ENCODE measurements at regions not wholly inside any gene's neighbourhood (a gene's known extent, or its start where the extent isn't known, plus 50 kb on each side); places are given as distances from the start of the nearest gene placed in this dataset.

GRCh38 chr1:102588536-102588935, 519.8 kb downstream of the COL11A1 start:
- Histone ChIP-seq H3K4me3 (ENCODE audit: low read length) (no peak overlapping the region), H3K9ac (ENCODE audit: low read length) (no peak overlapping the region), H3K36me3 (ENCODE audit: control insufficient read depth, low read depth, low read length) (no peaks in the 10 kb centered on the region), H3K9me3 (ENCODE audit: control insufficient read depth, low read depth, low read length) (no peaks in the 10 kb centered on the region), H3K27ac (ENCODE audit: low read length) (no peak overlapping the region), H3K4me1 (ENCODE audit: control insufficient read depth, low read depth, low read length) (no peaks in the 10 kb centered on the region), H3K27me3 (ENCODE audit: control insufficient read depth, insufficient read depth, low read length) (no peaks in the 10 kb centered on the region)

GRCh38 chr1:102586022-102586421, 522.3 kb downstream of the COL11A1 start:
- H3K36me3 ChIP-seq (ENCODE audit: control insufficient read depth, low read depth, low read length) = no peaks in the 10 kb centered on the region
- no peak overlapping the region for H3K9ac ChIP-seq (ENCODE audit: low read length)
- H3K4me3 ChIP-seq (ENCODE audit: low read length) = no peak overlapping the region
- H3K27ac ChIP-seq (ENCODE audit: low read length) = no peak overlapping the region
- H3K27me3 ChIP-seq (ENCODE audit: control insufficient read depth, insufficient read depth, low read length) = no peaks in the 10 kb centered on the region
- H3K4me1 ChIP-seq (ENCODE audit: control insufficient read depth, low read depth, low read length) = no peaks in the 10 kb centered on the region
- H3K9me3 ChIP-seq (ENCODE audit: control insufficient read depth, low read depth, low read length) = no peaks in the 10 kb centered on the region

GRCh38 chr1:102580806-102581205, 527.5 kb downstream of the COL11A1 start:
- no peak overlapping the region for H3K27ac ChIP-seq (ENCODE audit: low read length)
- no peak overlapping the region for H3K4me3 ChIP-seq (ENCODE audit: low read length)
- no peaks in the 10 kb centered on the region for H3K4me1 ChIP-seq (ENCODE audit: control insufficient read depth, low read depth, low read length)
- H3K9me3 ChIP-seq (ENCODE audit: control insufficient read depth, low read depth, low read length) = no peaks in the 10 kb centered on the region
- no peak overlapping the region for H3K9ac ChIP-seq (ENCODE audit: low read length)
- no peaks in the 10 kb centered on the region for H3K36me3 ChIP-seq (ENCODE audit: control insufficient read depth, low read depth, low read length)
- no peaks in the 10 kb centered on the region for H3K27me3 ChIP-seq (ENCODE audit: control insufficient read depth, insufficient read depth, low read length)

GRCh38 chr1:102578804-102579203, 529.5 kb downstream of the COL11A1 start:
- Histone ChIP-seq H3K27me3 (ENCODE audit: control insufficient read depth, insufficient read depth, low read length) (no peaks in the 10 kb centered on the region), H3K9me3 (ENCODE audit: control insufficient read depth, low read depth, low read length) (no peaks in the 10 kb centered on the region), H3K9ac (ENCODE audit: low read length) (no peak overlapping the region), H3K27ac (ENCODE audit: low read length) (no peak overlapping the region), H3K4me3 (ENCODE audit: low read length) (no peak overlapping the region), H3K4me1 (ENCODE audit: control insufficient read depth, low read depth, low read length) (no peaks in the 10 kb centered on the region), H3K36me3 (ENCODE audit: control insufficient read depth, low read depth, low read length) (no peaks in the 10 kb centered on the region)

GRCh38 chr1:102572637-102573036, 535.7 kb downstream of the COL11A1 start:
- H3K4me1 ChIP-seq (ENCODE audit: control insufficient read depth, low read depth, low read length) = no peaks in the 10 kb centered on the region
- H3K9me3 ChIP-seq (ENCODE audit: control insufficient read depth, low read depth, low read length) = no peaks in the 10 kb centered on the region
- no peaks in the 10 kb centered on the region for H3K27me3 ChIP-seq (ENCODE audit: control insufficient read depth, insufficient read depth, low read length)
- no peak overlapping the region for H3K4me3 ChIP-seq (ENCODE audit: low read length)
- H3K9ac ChIP-seq (ENCODE audit: low read length) = no peak overlapping the region
- no peaks in the 10 kb centered on the region for H3K36me3 ChIP-seq (ENCODE audit: control insufficient read depth, low read depth, low read length)
- H3K27ac ChIP-seq (ENCODE audit: low read length) = no peak overlapping the region

GRCh38 chr1:102566182-102566581, 542.1 kb downstream of the COL11A1 start:
- H3K9ac ChIP-seq (ENCODE audit: low read length) = no peak overlapping the region
- no peaks in the 10 kb centered on the region for H3K36me3 ChIP-seq (ENCODE audit: control insufficient read depth, low read depth, low read length)
- no peak overlapping the region for H3K4me3 ChIP-seq (ENCODE audit: low read length)
- no peaks in the 10 kb centered on the region for H3K9me3 ChIP-seq (ENCODE audit: control insufficient read depth, low read depth, low read length)
- no peak overlapping the region for H3K27ac ChIP-seq (ENCODE audit: low read length)
- no peaks in the 10 kb centered on the region for H3K27me3 ChIP-seq (ENCODE audit: control insufficient read depth, insufficient read depth, low read length)
- H3K4me1 ChIP-seq (ENCODE audit: control insufficient read depth, low read depth, low read length) = no peaks in the 10 kb centered on the region

- H3K27ac ChIP-seq (ENCODE audit: low read length) = no peak overlapping the region
- no peaks in the 10 kb centered on the region for H3K27me3 ChIP-seq (ENCODE audit: control insufficient read depth, insufficient read depth, low read length)
- no peaks in the 10 kb centered on the region for H3K4me1 ChIP-seq (ENCODE audit: control insufficient read depth, low read depth, low read length)
- H3K9ac ChIP-seq (ENCODE audit: low read length) = no peak overlapping the region
- H3K4me3 ChIP-seq (ENCODE audit: low read length) = no peak overlapping the region
- H3K36me3 ChIP-seq (ENCODE audit: control insufficient read depth, low read depth, low read length) = no peaks in the 10 kb centered on the region
- no peaks in the 10 kb centered on the region for H3K9me3 ChIP-seq (ENCODE audit: control insufficient read depth, low read depth, low read length)
These were observed 545.9 kb downstream of the COL11A1 start for GRCh38 chr1:102562380-102562779.

- Histone ChIP-seq H3K4me1 (ENCODE audit: control insufficient read depth, low read depth, low read length) (no peaks in the 10 kb centered on the region), H3K9ac (ENCODE audit: low read length) (no peak overlapping the region), H3K9me3 (ENCODE audit: control insufficient read depth, low read depth, low read length) (no peaks in the 10 kb centered on the region), H3K4me3 (ENCODE audit: low read length) (no peak overlapping the region), H3K36me3 (ENCODE audit: control insufficient read depth, low read depth, low read length) (no peaks in the 10 kb centered on the region), H3K27me3 (ENCODE audit: control insufficient read depth, insufficient read depth, low read length) (no peaks in the 10 kb centered on the region), H3K27ac (ENCODE audit: low read length) (no peak overlapping the region)
These were observed 554.1 kb upstream of the OLFM3 start for GRCh38 chr1:102550729-102551384.

- Histone ChIP-seq H3K9me3 (ENCODE audit: control insufficient read depth, low read depth, low read length) (no peaks in the 10 kb centered on the region), H3K4me3 (ENCODE audit: low read length) (no peak overlapping the region), H3K36me3 (ENCODE audit: control insufficient read depth, low read depth, low read length) (no peaks in the 10 kb centered on the region), H3K27ac (ENCODE audit: low read length) (no peak overlapping the region), H3K9ac (ENCODE audit: low read length) (no peak overlapping the region), H3K27me3 (ENCODE audit: control insufficient read depth, insufficient read depth, low read length) (no peaks in the 10 kb centered on the region), H3K4me1 (ENCODE audit: control insufficient read depth, low read depth, low read length) (no peaks in the 10 kb centered on the region)
These were observed 549.5 kb upstream of the OLFM3 start for GRCh38 chr1:102546251-102546650.

GRCh38 chr1:102535829-102536505, 539.2 kb upstream of the OLFM3 start:
- no peak overlapping the region for H3K4me3 ChIP-seq (ENCODE audit: low read length)
- no peaks in the 10 kb centered on the region for H3K4me1 ChIP-seq (ENCODE audit: control insufficient read depth, low read depth, low read length)
- H3K36me3 ChIP-seq (ENCODE audit: control insufficient read depth, low read depth, low read length) = no peaks in the 10 kb centered on the region
- H3K9ac ChIP-seq (ENCODE audit: low read length) = no peak overlapping the region
- H3K27me3 ChIP-seq (ENCODE audit: control insufficient read depth, insufficient read depth, low read length) = no peaks in the 10 kb centered on the region
- no peak overlapping the region for H3K27ac ChIP-seq (ENCODE audit: low read length)
- H3K9me3 ChIP-seq (ENCODE audit: control insufficient read depth, low read depth, low read length) = no peaks in the 10 kb centered on the region

GRCh38 chr1:102531036-102531435, 534.3 kb upstream of the OLFM3 start:
- H3K4me1 ChIP-seq (ENCODE audit: control insufficient read depth, low read depth, low read length) = no peaks in the 10 kb centered on the region
- no peaks in the 10 kb centered on the region for H3K9me3 ChIP-seq (ENCODE audit: control insufficient read depth, low read depth, low read length)
- H3K4me3 ChIP-seq (ENCODE audit: low read length) = no peak overlapping the region
- no peak overlapping the region for H3K27ac ChIP-seq (ENCODE audit: low read length)
- no peaks in the 10 kb centered on the region for H3K36me3 ChIP-seq (ENCODE audit: control insufficient read depth, low read depth, low read length)
- H3K27me3 ChIP-seq (ENCODE audit: control insufficient read depth, insufficient read depth, low read length) = no peaks in the 10 kb centered on the region
- no peak overlapping the region for H3K9ac ChIP-seq (ENCODE audit: low read length)

GRCh38 chr1:102529446-102529845, 532.7 kb upstream of the OLFM3 start:
- H3K4me1 ChIP-seq (ENCODE audit: control insufficient read depth, low read depth, low read length) = no peaks in the 10 kb centered on the region
- no peak overlapping the region for H3K4me3 ChIP-seq (ENCODE audit: low read length)
- no peaks in the 10 kb centered on the region for H3K9me3 ChIP-seq (ENCODE audit: control insufficient read depth, low read depth, low read length)
- H3K9ac ChIP-seq (ENCODE audit: low read length) = no peak overlapping the region
- H3K36me3 ChIP-seq (ENCODE audit: control insufficient read depth, low read depth, low read length) = no peaks in the 10 kb centered on the region
- no peak overlapping the region for H3K27ac ChIP-seq (ENCODE audit: low read length)
- H3K27me3 ChIP-seq (ENCODE audit: control insufficient read depth, insufficient read depth, low read length) = no peaks in the 10 kb centered on the region

All from iPS-18a (cell line).